ENCODE measurements at regions not wholly inside any gene's neighbourhood (a gene's known extent, or its start where the extent isn't known, plus 50 kb on each side); places are given as distances from the start of the nearest gene placed in this dataset.

DNA sequence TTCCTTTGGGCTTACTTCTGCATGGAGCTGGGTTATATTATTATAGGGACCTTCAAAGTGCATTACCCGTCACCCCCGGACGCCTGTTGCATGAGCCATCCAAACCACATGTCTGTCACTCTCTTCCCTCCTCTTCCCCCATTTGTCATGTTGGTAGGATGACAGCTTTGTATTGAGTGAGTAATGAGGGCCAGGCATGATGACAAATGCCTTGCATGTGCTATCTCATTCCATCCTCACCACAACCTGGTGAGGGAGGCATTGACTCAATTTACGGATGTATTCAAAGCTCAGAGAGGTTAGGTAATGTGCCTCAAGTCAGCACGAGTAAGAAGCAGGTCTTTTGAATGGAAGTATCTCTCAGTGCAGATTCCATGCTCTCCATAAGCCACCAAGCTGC lies 510.5 kb upstream of the TNP1 start:
- no peak overlapping the region for H3K9ac ChIP-seq (ENCODE audit: low read depth, low read length)
- no peak overlapping the region for H3K4me2 ChIP-seq (ENCODE audit: insufficient read depth, low read length)
- H3K27ac ChIP-seq (ENCODE audit: low read length), result no peak overlapping the region
- DNase-seq (no peak), ATAC-seq (ENCODE audit: insufficient read depth, low read depth) (no peak)
- peaks cover 7% of the 10 kb centered on the region for H3K27me3 ChIP-seq (ENCODE audit: insufficient read depth, low read length, poor library complexity)
- H4K20me1 ChIP-seq (ENCODE audit: insufficient read depth, low read length), result no peaks in the 10 kb centered on the region
- H2AFZ ChIP-seq (ENCODE audit: low read depth, low read length), result no peak overlapping the region
- no peak for TF ChIP-seq EZH2 (IDR thresholded peaks at IDR 0.05; ENCODE audit: borderline replicate concordance, low read depth, low read length, severe bottlenecking)
- TF ChIP-seq, protein P1, sequence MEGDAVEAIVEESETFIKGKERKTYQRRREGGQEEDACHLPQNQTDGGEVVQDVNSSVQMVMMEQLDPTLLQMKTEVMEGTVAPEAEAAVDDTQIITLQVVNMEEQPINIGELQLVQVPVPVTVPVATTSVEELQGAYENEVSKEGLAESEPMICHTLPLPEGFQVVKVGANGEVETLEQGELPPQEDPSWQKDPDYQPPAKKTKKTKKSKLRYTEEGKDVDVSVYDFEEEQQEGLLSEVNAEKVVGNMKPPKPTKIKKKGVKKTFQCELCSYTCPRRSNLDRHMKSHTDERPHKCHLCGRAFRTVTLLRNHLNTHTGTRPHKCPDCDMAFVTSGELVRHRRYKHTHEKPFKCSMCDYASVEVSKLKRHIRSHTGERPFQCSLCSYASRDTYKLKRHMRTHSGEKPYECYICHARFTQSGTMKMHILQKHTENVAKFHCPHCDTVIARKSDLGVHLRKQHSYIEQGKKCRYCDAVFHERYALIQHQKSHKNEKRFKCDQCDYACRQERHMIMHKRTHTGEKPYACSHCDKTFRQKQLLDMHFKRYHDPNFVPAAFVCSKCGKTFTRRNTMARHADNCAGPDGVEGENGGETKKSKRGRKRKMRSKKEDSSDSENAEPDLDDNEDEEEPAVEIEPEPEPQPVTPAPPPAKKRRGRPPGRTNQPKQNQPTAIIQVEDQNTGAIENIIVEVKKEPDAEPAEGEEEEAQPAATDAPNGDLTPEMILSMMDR (IDR thresholded peaks at IDR 0.05; ENCODE audit: borderline replicate concordance, extremely low read depth, low read length, poor library complexity, severe bottlenecking), result no peak
- H3K9me3 ChIP-seq (ENCODE audit: insufficient read depth, low read length, severe bottlenecking), result no peaks in the 10 kb centered on the region
- H3K79me2 ChIP-seq (ENCODE audit: insufficient read depth, low read length), result no peaks in the 10 kb centered on the region
- H3K4me1 ChIP-seq (ENCODE audit: insufficient read depth, low read length), result no peaks in the 10 kb centered on the region
- H3K4me3 ChIP-seq (ENCODE audit: low read depth in 1 of 2, low read length in 2 of 2), result no peak overlapping the region
- H3K36me3 ChIP-seq (ENCODE audit: insufficient read depth, low read length), result no peaks in the 10 kb centered on the region

DNA sequence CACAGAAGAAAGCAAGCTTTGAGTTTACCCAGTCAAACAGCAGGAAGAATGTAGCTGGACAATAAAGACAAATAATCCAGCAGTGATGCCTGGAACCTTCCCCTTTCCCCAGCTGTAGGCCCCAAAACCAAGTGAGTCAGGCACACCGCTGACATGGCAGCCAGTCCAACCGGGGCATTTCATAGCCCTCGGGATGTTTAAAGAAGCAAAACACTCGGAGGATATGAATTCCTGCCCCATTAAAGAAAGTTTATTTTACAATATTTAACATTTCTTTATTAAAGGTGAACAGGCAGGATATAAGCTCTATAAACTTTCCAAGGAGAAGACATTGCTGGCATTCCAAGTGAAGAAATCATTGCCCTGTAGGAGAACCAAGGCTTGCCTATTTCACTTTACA lies 507.6 kb upstream of the TNP1 start:
- Histone ChIP-seq H3K4me2 (ENCODE audit: insufficient read depth, low read length) (no peak overlapping the region), H3K27me3 (ENCODE audit: insufficient read depth, low read length, poor library complexity) (peaks cover 9% of the 10 kb centered on the region), H3K79me2 (ENCODE audit: insufficient read depth, low read length) (no peaks in the 10 kb centered on the region), H3K4me3 (ENCODE audit: low read depth in 1 of 2, low read length in 2 of 2) (no peak overlapping the region), H3K9ac (ENCODE audit: low read depth, low read length) (no peak overlapping the region), H3K4me1 (ENCODE audit: insufficient read depth, low read length) (no peaks in the 10 kb centered on the region), H2AFZ (ENCODE audit: low read depth, low read length) (no peak overlapping the region), H3K27ac (ENCODE audit: low read length) (no peak overlapping the region), H4K20me1 (ENCODE audit: insufficient read depth, low read length) (no peaks in the 10 kb centered on the region), H3K36me3 (ENCODE audit: insufficient read depth, low read length) (no peaks in the 10 kb centered on the region), H3K9me3 (ENCODE audit: insufficient read depth, low read length, severe bottlenecking) (no peaks in the 10 kb centered on the region)
- no peak for DNase-seq
- ATAC-seq (ENCODE audit: insufficient read depth, low read depth), result no peak
- TF ChIP-seq, protein P1 (IDR thresholded peaks at IDR 0.05; ENCODE audit: borderline replicate concordance, extremely low read depth, low read length, poor library complexity, severe bottlenecking), result no peak
- TF ChIP-seq EZH2 (IDR thresholded peaks at IDR 0.05; ENCODE audit: borderline replicate concordance, low read depth, low read length, severe bottlenecking), result no peak

DNA sequence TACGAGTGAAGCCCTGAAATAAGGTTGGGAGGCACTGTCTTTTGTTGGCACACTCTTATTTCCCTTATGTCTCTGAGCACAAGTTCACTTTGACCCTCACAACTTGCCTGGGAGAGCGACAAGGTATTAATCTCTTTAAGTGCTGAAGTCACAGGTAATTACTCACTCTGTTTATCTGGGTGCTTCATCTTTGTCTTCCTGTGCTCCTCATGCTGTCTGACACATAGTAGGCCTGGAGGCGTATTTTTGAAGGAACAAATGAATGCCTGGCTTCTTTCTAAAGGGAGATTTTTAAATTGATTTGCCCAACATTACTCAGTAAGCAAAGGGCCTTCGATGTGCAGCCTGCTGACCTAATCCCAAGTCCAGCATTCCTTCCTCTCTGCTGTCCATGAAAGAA lies 507.1 kb upstream of the TNP1 start:
- H3K27me3 ChIP-seq (ENCODE audit: insufficient read depth, low read length, poor library complexity), result peaks cover 11% of the 10 kb centered on the region
- no peaks in the 10 kb centered on the region for H4K20me1 ChIP-seq (ENCODE audit: insufficient read depth, low read length)
- H3K9me3 ChIP-seq (ENCODE audit: insufficient read depth, low read length, severe bottlenecking), result no peaks in the 10 kb centered on the region
- no peaks in the 10 kb centered on the region for H3K4me1 ChIP-seq (ENCODE audit: insufficient read depth, low read length)
- ATAC-seq (ENCODE audit: insufficient read depth, low read depth), result no peak
- H3K27ac ChIP-seq (ENCODE audit: low read length), result no peak overlapping the region
- no peaks in the 10 kb centered on the region for H3K36me3 ChIP-seq (ENCODE audit: insufficient read depth, low read length)
- H3K9ac ChIP-seq (ENCODE audit: low read depth, low read length), result no peak overlapping the region
- no peaks in the 10 kb centered on the region for H3K79me2 ChIP-seq (ENCODE audit: insufficient read depth, low read length)
- TF ChIP-seq EZH2 (IDR thresholded peaks at IDR 0.05; ENCODE audit: borderline replicate concordance, low read depth, low read length, severe bottlenecking), result peak; percentile 30
- TF ChIP-seq, protein P1 (IDR thresholded peaks at IDR 0.05; ENCODE audit: borderline replicate concordance, extremely low read depth, low read length, poor library complexity, severe bottlenecking), result no peak
- no peak overlapping the region for H2AFZ ChIP-seq (ENCODE audit: low read depth, low read length)
- DNase-seq, result no peak
- no peak overlapping the region for H3K4me3 ChIP-seq (ENCODE audit: low read depth in 1 of 2, low read length in 2 of 2)
- H3K4me2 ChIP-seq (ENCODE audit: insufficient read depth, low read length), result no peak overlapping the region
